SK-N-SH (cell line): ENCODE measurements at regions not wholly inside any gene's neighbourhood (a gene's known extent, or its start where the extent isn't known, plus 50 kb on each side); places are given as distances from the start of the nearest gene placed in this dataset.

Experiments used
- CTCF ChIA-PET: fragments of 300-600, 350-600 bp; formaldehyde crosslinking; extraction: SDS; loops from one replicate; lab custom pipeline; 2021; lab: Yijun Ruan, JAX
- POLR2A ChIA-PET: fragments of 350-600 bp; sonication (Branson Sonifier 250); formaldehyde crosslinking; extraction: SDS; loops from one replicate; lab custom pipeline; 2020; ENCODE audit warnings: antibody characterized with exemption, inconsistent platforms; lab: Yijun Ruan, JAX
- DNase-seq: peaks from one replicate; pipeline ENCODE4 v3.0.0; 2012
- H2AFZ ChIP-seq: fragments of 200-600 bp; sonication (generic); 2 replicates; pipeline ENCODE4 v1.8.1; 2016; ENCODE audit warnings: antibody characterized with exemption, mild to moderate bottlenecking, low read depth
- H3F3A ChIP-seq: fragments of 200-600 bp; sonication (generic); replicated peaks from 2 replicates; pipeline ENCODE3; 2016; ENCODE audit warnings: antibody characterized with exemption, mild to moderate bottlenecking; ENCODE audit not compliant: insufficient read depth
- H3K27ac ChIP-seq, 2 experiments: fragments of 200-500 bp in 1 of 2; fragments of 200-600 bp in 1 of 2; sonication (Bioruptor generic) in 1 of 2; sonication (generic), shearing (Covaris generic) in 1 of 2; 2 replicates each; pipeline versions ENCODE4 v1.5.1 to v1.6.1; 2014 to 2016; ENCODE audit warnings: low read depth in 2 of 2, inconsistent platforms in 1 of 2, low read length in 1 of 2, mild to moderate bottlenecking in 1 of 2, mixed read lengths in 1 of 2
- H3K27me3 ChIP-seq: fragments of 200-600 bp; sonication (generic), shearing (Covaris generic); 2 replicates; pipeline ENCODE4 v1.6.1; 2016; ENCODE audit warnings: mixed run types; ENCODE audit not compliant: insufficient read depth
- H3K36me3 ChIP-seq, 2 experiments: fragments of 200-500 bp in 1 of 2; fragments of 200-600 bp in 1 of 2; sonication (Bioruptor generic) in 1 of 2; sonication (generic) in 1 of 2; replicated peaks in 1 of 2; 2 replicates each; pipeline versions ENCODE3 to v1.5.1; 2014 to 2016; ENCODE audit warnings: low read length in 1 of 2, mild to moderate bottlenecking in 1 of 2; ENCODE audit not compliant: insufficient read depth in 2 of 2, control insufficient read depth in 1 of 2
- H3K4me1 ChIP-seq, 2 experiments: fragments of 200-500 bp in 1 of 2; fragments of 200-600 bp in 1 of 2; sonication (Bioruptor generic) in 1 of 2; sonication (generic), shearing (Covaris generic) in 1 of 2; 2 replicates each; pipeline versions ENCODE4 v1.5.1 to v1.6.1; 2014 to 2016; ENCODE audit warnings: low read depth in 1 of 2, low read length in 1 of 2, mixed run types in 1 of 2; ENCODE audit not compliant: insufficient read depth in 2 of 2, control insufficient read depth in 1 of 2
- H3K4me2 ChIP-seq: fragments of 200-600 bp; sonication (generic), shearing (Covaris generic); 2 replicates; pipeline ENCODE4 v1.6.1; 2017; ENCODE audit warnings: mixed run types
- H3K4me3 ChIP-seq, 2 experiments: fragments of 200-500 bp in 1 of 2; fragments of 200-600 bp in 1 of 2; sonication (Bioruptor generic) in 1 of 2; sonication (generic), shearing (Covaris generic) in 1 of 2; 2 replicates each; pipeline versions ENCODE4 v1.5.1 to v1.8.1; 2014 to 2016; ENCODE audit warnings: low read depth in 2 of 2, inconsistent platforms in 1 of 2, low read length in 1 of 2, mild to moderate bottlenecking in 1 of 2, mixed read lengths in 1 of 2, moderate library complexity in 1 of 2
- H3K79me2 ChIP-seq: fragments of 200-600 bp; sonication (generic); 2 replicates; pipeline ENCODE4 v1.8.1; 2017; ENCODE audit warnings: mild to moderate bottlenecking; ENCODE audit not compliant: insufficient read depth
- H3K9ac ChIP-seq: fragments of 200-600 bp; sonication (generic); 2 replicates; pipeline ENCODE4 v1.6.1; 2017; ENCODE audit warnings: mixed run types
- H3K9me2 ChIP-seq: fragments of 200-600 bp; sonication (generic); 2 replicates; pipeline ENCODE4 v1.6.1; 2017; ENCODE audit warnings: mixed run types
- H3K9me3 ChIP-seq: fragments of 200-600 bp; sonication (generic); 2 replicates; pipeline ENCODE4 v1.6.1; 2017; ENCODE audit warnings: mixed run types, mild to moderate bottlenecking, moderate library complexity
- H4K20me1 ChIP-seq: fragments of 200-600 bp; sonication (generic); 2 replicates; pipeline ENCODE4 v1.6.1; 2017; ENCODE audit warnings: mild to moderate bottlenecking, mixed run types; ENCODE audit not compliant: insufficient read depth
- CTCF ChIP-seq: fragments of 200-600 bp; sonication (generic); IDR thresholded peaks from 2 replicates; pipeline ENCODE4 v1.6.1; 2017; ENCODE audit warnings: antibody characterized with exemption, mild to moderate bottlenecking, moderate library complexity
- EP300 ChIP-seq, 2 experiments: IDR thresholded peaks; 2 replicates each; pipeline versions ENCODE4 v1.4.0 to v1.6.1; 2012; ENCODE audit warnings: borderline replicate concordance in 1 of 2, low read depth in 1 of 2, low read length in 1 of 2
- FOSL2 ChIP-seq: IDR thresholded peaks from 2 replicates; pipeline ENCODE4 v1.4.0; 2012; ENCODE audit warnings: low read depth, mild to moderate bottlenecking, moderate library complexity, borderline replicate concordance
- FOXJ3 ChIP-seq: sonication (generic); formaldehyde crosslinking; IDR thresholded peaks from 2 replicates; pipeline ENCODE4 v1.5.1; 2020; ENCODE audit warnings: mild to moderate bottlenecking, missing genetic modification reagents
- GABPA ChIP-seq: IDR thresholded peaks from 2 replicates; pipeline ENCODE4 v1.4.0; 2012; ENCODE audit warnings: low read depth, mild to moderate bottlenecking
- GATA2 ChIP-seq: sonication (generic); formaldehyde crosslinking; IDR thresholded peaks from 2 replicates; pipeline ENCODE4 v1.5.0; 2020; ENCODE audit warnings: mild to moderate bottlenecking, missing genetic modification reagents
- IRF3 ChIP-seq: fragments of 150-350 bp; IDR thresholded peaks from 2 replicates; pipeline ENCODE4 v1.6.1; 2016; ENCODE audit warnings: mild to moderate bottlenecking, low read depth, low read length
- JUND ChIP-seq: IDR thresholded peaks from 2 replicates; pipeline ENCODE4 v1.4.0; 2012
- NFIC ChIP-seq: IDR thresholded peaks from 2 replicates; pipeline ENCODE4 v1.4.0; 2012; ENCODE audit warnings: borderline replicate concordance
- NRF1 ChIP-seq: IDR thresholded peaks from 2 replicates; pipeline ENCODE4 v1.6.1; 2012; ENCODE audit warnings: low read depth, mild to moderate bottlenecking, low read length
- POLR2AphosphoS5 ChIP-seq: IDR thresholded peaks from 2 replicates; pipeline ENCODE4 v1.6.1; 2012; ENCODE audit warnings: low read depth, low read length
- RAD21 ChIP-seq: IDR thresholded peaks from 2 replicates; pipeline ENCODE4 v1.6.1; 2012; ENCODE audit warnings: mild to moderate bottlenecking, low read length
- RXRA ChIP-seq: IDR thresholded peaks from 2 replicates; pipeline ENCODE4 v1.4.0; 2012; ENCODE audit warnings: low read depth, mild to moderate bottlenecking, borderline replicate concordance
- SIN3A ChIP-seq: IDR thresholded peaks from 2 replicates; pipeline ENCODE4 v1.6.1; 2012; ENCODE audit warnings: low read depth, mild to moderate bottlenecking, low read length, moderate library complexity, borderline replicate concordance
- SMC3 ChIP-seq: IDR thresholded peaks from 2 replicates; pipeline ENCODE4 v1.6.1; 2012; ENCODE audit warnings: low read depth, low read length, improper control_type of control experiment
- TCF12 ChIP-seq: IDR thresholded peaks from 2 replicates; pipeline ENCODE4 v1.4.0; 2012
- WGBS: methylation state at CpG from one replicate; pipeline ENCODE4 v1.1.6; 2017; ENCODE audit warnings: low lambda C conversion rate; 5-methylcytosine and 5-hydroxymethylcytosine counted together
- TF ChIP-seq, protein P1 (sequence below): IDR thresholded peaks from 2 replicates; pipeline ENCODE4 v1.4.0; 2012; ENCODE audit warnings: low read depth, borderline replicate concordance
- TF ChIP-seq, protein P2 (sequence below): IDR thresholded peaks from 2 replicates; pipeline ENCODE4; 2012
- TF ChIP-seq, protein P3 (sequence below): fragments of 150-350 bp; IDR thresholded peaks from 2 replicates; pipeline ENCODE4 v1.6.1; 2017; ENCODE audit warnings: antibody characterized with exemption, low read length, low read depth, borderline replicate concordance

GRCh38 chr18:67400502-67401117 lies 115.9 kb downstream of the DSEL start:
- ChIA-PET CTCF (no interaction called here), POLR2A (no interaction called here)
- Histone ChIP-seq H4K20me1 (no peaks in the 10 kb centered on the region), H3K79me2 (no peaks in the 10 kb centered on the region), H2AFZ (0 out of 2 replicates have a peak overlapping the region, but pooled peaks have one; percentile 12), H3K4me2 (no peak overlapping the region), H3K36me3 (peaks cover 0 to 5% of the 10 kb centered on the region in 2 experiments), H3K4me1 (no peaks in the 10 kb centered on the region; a peak in 1 of 4 replicates), H3K27ac (0 out of 4 replicates have a peak overlapping the region, but pooled peaks of 1 of the 2 experiments have one; percentile 10), H3K27me3 (no peaks in the 10 kb centered on the region), H3K9me2 (no peaks in the 10 kb centered on the region), H3K9ac (no peak overlapping the region), H3K4me3 (no peak overlapping the region), H3F3A (no peaks in the 10 kb centered on the region), H3K9me3 (0 out of 2 replicates have a peak, but pooled peaks cover 9% of the 10 kb centered on the region)
- TF ChIP-seq GATA2 (CRISPR knock-in tag) (no peak), CTCF (no peak), RAD21 (no peak), IRF3 (no peak), POLR2AphosphoS5 (no peak), SIN3A (no peak)
- TF ChIP-seq, protein P1, sequence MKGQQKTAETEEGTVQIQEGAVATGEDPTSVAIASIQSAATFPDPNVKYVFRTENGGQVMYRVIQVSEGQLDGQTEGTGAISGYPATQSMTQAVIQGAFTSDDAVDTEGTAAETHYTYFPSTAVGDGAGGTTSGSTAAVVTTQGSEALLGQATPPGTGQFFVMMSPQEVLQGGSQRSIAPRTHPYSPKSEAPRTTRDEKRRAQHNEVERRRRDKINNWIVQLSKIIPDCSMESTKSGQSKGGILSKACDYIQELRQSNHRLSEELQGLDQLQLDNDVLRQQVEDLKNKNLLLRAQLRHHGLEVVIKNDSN, result no peak
- TF ChIP-seq, protein P2, sequence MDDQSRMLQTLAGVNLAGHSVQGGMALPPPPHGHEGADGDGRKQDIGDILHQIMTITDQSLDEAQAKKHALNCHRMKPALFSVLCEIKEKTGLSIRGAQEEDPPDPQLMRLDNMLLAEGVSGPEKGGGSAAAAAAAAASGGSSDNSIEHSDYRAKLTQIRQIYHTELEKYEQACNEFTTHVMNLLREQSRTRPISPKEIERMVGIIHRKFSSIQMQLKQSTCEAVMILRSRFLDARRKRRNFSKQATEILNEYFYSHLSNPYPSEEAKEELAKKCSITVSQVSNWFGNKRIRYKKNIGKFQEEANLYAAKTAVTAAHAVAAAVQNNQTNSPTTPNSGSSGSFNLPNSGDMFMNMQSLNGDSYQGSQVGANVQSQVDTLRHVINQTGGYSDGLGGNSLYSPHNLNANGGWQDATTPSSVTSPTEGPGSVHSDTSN, result no peak
- 84% methylated on average over 4 of the region's 4 CpGs for WGBS
- no peak for DNase-seq

DNA sequence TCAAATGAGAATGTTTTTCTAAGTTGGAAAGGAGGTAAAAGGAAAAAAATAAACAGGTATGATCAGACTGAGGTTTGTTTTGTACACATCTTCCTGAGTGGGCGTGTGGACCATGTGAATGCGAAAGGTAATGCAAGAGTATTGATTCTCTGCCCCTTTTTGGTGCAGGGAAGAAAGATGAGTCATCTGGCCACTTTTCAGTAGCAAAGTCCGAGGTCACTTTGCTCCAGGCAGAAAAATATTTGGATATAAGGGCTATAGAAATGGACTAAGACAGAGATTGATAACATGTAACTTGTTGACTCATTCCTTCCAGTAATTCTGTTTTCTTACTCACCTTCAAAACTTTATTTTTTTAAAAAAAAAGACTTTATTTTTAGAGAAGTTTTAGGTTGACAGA lies 130.5 kb downstream of the DSEL start:
- no peak overlapping the region; the same call in 1 of the 2 replicates for H2AFZ ChIP-seq
- CTCF ChIA-PET, result no interaction called here
- POLR2A ChIA-PET, result no interaction called here
- no peaks in the 10 kb centered on the region for H3K79me2 ChIP-seq
- no peaks in the 10 kb centered on the region for H3K27me3 ChIP-seq
- WGBS, result 59% methylated on average over 3 of the region's 3 CpGs
- H3K9me2 ChIP-seq, result no peaks in the 10 kb centered on the region
- no peak overlapping the region for H3K4me2 ChIP-seq
- H3K36me3 ChIP-seq, result no peaks in the 10 kb centered on the region
- H3K27ac ChIP-seq, result no peak overlapping the region
- no peaks in the 10 kb centered on the region for H3K9me3 ChIP-seq
- H4K20me1 ChIP-seq, result no peaks in the 10 kb centered on the region
- H3F3A ChIP-seq, result peaks cover 7% of the 10 kb centered on the region
- H3K4me1 ChIP-seq, result peaks cover 2 to 5% of the 10 kb centered on the region in 2 experiments; a peak in 2 of 4 replicates
- no peak for DNase-seq
- TF ChIP-seq, protein P2, result peak; percentile 58
- TF ChIP-seq NRF1, result no peak
- no peak for TF ChIP-seq GABPA
- no peak for TF ChIP-seq GATA2 (CRISPR knock-in tag)
- peak; percentile 47 for TF ChIP-seq FOSL2
- TF ChIP-seq RXRA, result no peak
- TF ChIP-seq IRF3, result no peak
- TF ChIP-seq TCF12, result peak; percentile 14; the same call in 1 of the 2 replicates
- no peak for TF ChIP-seq SMC3
- TF ChIP-seq, protein P3, sequence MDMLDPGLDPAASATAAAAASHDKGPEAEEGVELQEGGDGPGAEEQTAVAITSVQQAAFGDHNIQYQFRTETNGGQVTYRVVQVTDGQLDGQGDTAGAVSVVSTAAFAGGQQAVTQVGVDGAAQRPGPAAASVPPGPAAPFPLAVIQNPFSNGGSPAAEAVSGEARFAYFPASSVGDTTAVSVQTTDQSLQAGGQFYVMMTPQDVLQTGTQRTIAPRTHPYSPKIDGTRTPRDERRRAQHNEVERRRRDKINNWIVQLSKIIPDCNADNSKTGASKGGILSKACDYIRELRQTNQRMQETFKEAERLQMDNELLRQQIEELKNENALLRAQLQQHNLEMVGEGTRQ, result no peak
- no peak for TF ChIP-seq NFIC
- peak; percentile 57 for TF ChIP-seq JUND
- no peak for TF ChIP-seq FOXJ3 (CRISPR knock-in tag)
- no peak for TF ChIP-seq EP300 (IDR thresholded peaks at IDR 0.05; ENCODE audit: borderline replicate concordance in 1 of 2, low read depth in 1 of 2, low read length in 1 of 2)
- TF ChIP-seq, all 33 proteins: peak for 4
- H3K9ac ChIP-seq, result no peak overlapping the region
- H3K4me3 ChIP-seq, result no peak overlapping the region
